HL-60 (cell line): ENCODE measurements at regions not wholly inside any gene's neighbourhood (a gene's known extent, or its start where the extent isn't known, plus 50 kb on each side); places are given as distances from the start of the nearest gene placed in this dataset.

Source experiments
- CTCF ChIP-seq: IDR thresholded peaks from one replicate; pipeline ENCODE4 v1.5.1; 2011; ENCODE audit warnings: low read length, control low read depth, inconsistent platforms; ENCODE audit not compliant: insufficient read depth
- GABPA ChIP-seq: IDR thresholded peaks from 2 replicates; pipeline ENCODE4 v1.6.1; 2012; ENCODE audit warnings: low read depth
- POLR2AphosphoS5 ChIP-seq: IDR thresholded peaks from 2 replicates; pipeline ENCODE4 v1.6.1; 2012; ENCODE audit warnings: low read depth
- REST ChIP-seq: IDR thresholded peaks from 2 replicates; pipeline ENCODE4 v1.6.1; 2012; ENCODE audit warnings: low read depth; ENCODE audit not compliant: insufficient replicate concordance
- SPI1 ChIP-seq: IDR thresholded peaks from 2 replicates; pipeline ENCODE4 v1.6.1; 2012; ENCODE audit warnings: low read depth, mild to moderate bottlenecking, borderline replicate concordance

DNA sequence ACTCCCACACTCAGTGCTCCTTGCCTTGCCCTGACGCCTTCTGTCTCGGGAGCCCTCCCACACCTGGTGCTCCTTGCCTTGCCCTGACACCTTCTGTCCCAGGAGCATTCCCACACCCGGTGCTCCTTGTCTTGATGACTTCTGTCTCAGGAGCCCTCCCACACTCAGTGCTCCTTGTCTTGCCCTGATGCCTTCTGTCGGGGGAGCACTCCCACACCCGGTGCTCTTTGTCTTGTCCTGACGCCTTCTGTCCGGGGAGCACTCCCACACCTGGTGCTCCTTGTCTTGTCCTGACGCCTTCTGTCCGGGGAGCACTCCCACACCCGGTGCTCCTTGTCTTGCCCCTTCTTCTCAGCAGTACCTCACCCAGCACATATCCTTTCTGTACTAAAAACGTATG, 207.2 kb upstream of the ADARB2 start:
- TF ChIP-seq CTCF (no peak), REST (no peak), POLR2AphosphoS5 (no peak), SPI1 (no peak), GABPA (no peak)
